Mesenchymal stem cell (in vitro differentiated cells and primary cell): ENCODE measurements at regions not wholly inside any gene's neighbourhood (a gene's known extent, or its start where the extent isn't known, plus 50 kb on each side); places are given as distances from the start of the nearest gene placed in this dataset.

Experiments
- DNase-seq: peaks from one replicate; pipeline ENCODE4 v3.0.0-alpha.2; 2013
- H2AFZ ChIP-seq: one replicate; pipeline ENCODE4 v1.6.1; 2013; ENCODE audit warnings: low read depth, mild to moderate bottlenecking, control low read depth, inconsistent platforms, low read length, moderate library complexity
- H2AK5ac ChIP-seq: 2 replicates; pipeline ENCODE4 v1.6.1; 2013; ENCODE audit warnings: low read length, moderate library complexity, mild to moderate bottlenecking, inconsistent platforms; ENCODE audit not compliant: severe bottlenecking
- H2BK120ac ChIP-seq: one replicate; pipeline ENCODE4 v1.6.1; 2013; ENCODE audit warnings: low read depth, mild to moderate bottlenecking, inconsistent platforms, low read length, moderate library complexity
- H2BK12ac ChIP-seq, 2 experiments: one replicate each; pipeline ENCODE4 v1.6.1; 2013; ENCODE audit warnings: inconsistent platforms in 2 of 2, low read length in 2 of 2, mild to moderate bottlenecking in 2 of 2, moderate library complexity in 2 of 2, control low read depth in 1 of 2
- H2BK15ac ChIP-seq: one replicate; pipeline ENCODE4 v1.6.1; 2013; ENCODE audit warnings: mild to moderate bottlenecking, low read depth, inconsistent platforms; ENCODE audit not compliant: poor library complexity, severe bottlenecking
- H2BK5ac ChIP-seq: 2 replicates; pipeline ENCODE4 v1.6.1; 2013; ENCODE audit warnings: low read depth, mild to moderate bottlenecking, low read length, control low read depth, inconsistent platforms; ENCODE audit not compliant: poor library complexity, severe bottlenecking
- H3K14ac ChIP-seq, 2 experiments: one replicate each; pipeline ENCODE4 v1.6.1; 2013; ENCODE audit warnings: inconsistent platforms in 2 of 2, low read length in 2 of 2, control low read depth in 1 of 2, mild to moderate bottlenecking in 1 of 2, moderate library complexity in 1 of 2
- H3K18ac ChIP-seq, 2 experiments: one replicate each; pipeline ENCODE4 v1.6.1; 2013; ENCODE audit warnings: inconsistent platforms in 2 of 2, low read length in 2 of 2, control low read depth in 1 of 2, low read depth in 1 of 2, mild to moderate bottlenecking in 1 of 2
- H3K23ac ChIP-seq, 2 experiments: one replicate each; pipeline ENCODE4 v1.6.1; 2013; ENCODE audit warnings: inconsistent platforms in 2 of 2, low read length in 2 of 2, mild to moderate bottlenecking in 2 of 2, moderate library complexity in 2 of 2, control low read depth in 1 of 2
- H3K27ac ChIP-seq: 2 replicates; pipeline ENCODE4 v1.5.1; 2013; ENCODE audit warnings: mild to moderate bottlenecking, moderate library complexity, low read length, control low read depth, inconsistent platforms; ENCODE audit not compliant: poor library complexity, severe bottlenecking
- H3K27me3 ChIP-seq, 2 experiments: 2 replicates each; pipeline versions ENCODE4 v1.6.1 to v1.7.0; 2013; ENCODE audit warnings: low read length in 2 of 2, mild to moderate bottlenecking in 2 of 2, moderate library complexity in 2 of 2, control low read depth in 1 of 2, inconsistent platforms in 1 of 2; ENCODE audit not compliant: control insufficient read depth in 1 of 2, insufficient read depth in 1 of 2
- H3K36me3 ChIP-seq, 2 experiments: 2 replicates each; pipeline versions ENCODE4 v1.6.1 to v1.7.0; 2013; ENCODE audit warnings: low read length in 2 of 2, control low read depth in 1 of 2, inconsistent platforms in 1 of 2, low read depth in 1 of 2, mild to moderate bottlenecking in 1 of 2; ENCODE audit not compliant: insufficient read depth in 2 of 2, control insufficient read depth in 1 of 2
- H3K4ac ChIP-seq, 2 experiments: one replicate each; pipeline ENCODE4 v1.6.1; 2013; ENCODE audit warnings: inconsistent platforms in 2 of 2, low read length in 2 of 2, mild to moderate bottlenecking in 2 of 2, moderate library complexity in 2 of 2, control low read depth in 1 of 2, low read depth in 1 of 2
- H3K4me1 ChIP-seq: 2 replicates; pipeline ENCODE4 v1.6.1; 2013; ENCODE audit warnings: low read depth, low read length, control low read depth; ENCODE audit not compliant: control insufficient read depth, insufficient read depth
- H3K4me2 ChIP-seq: 2 replicates; pipeline ENCODE4 v1.6.1; 2013; ENCODE audit warnings: low read length, mild to moderate bottlenecking, inconsistent platforms; ENCODE audit not compliant: poor library complexity, severe bottlenecking
- H3K4me3 ChIP-seq, 2 experiments: 2 replicates each; pipeline versions ENCODE4 v1.5.1 to v1.7.0; 2013; ENCODE audit warnings: low read length in 2 of 2, mild to moderate bottlenecking in 2 of 2, control low read depth in 1 of 2, low read depth in 1 of 2; ENCODE audit not compliant: insufficient read depth in 1 of 2
- H3K79me1 ChIP-seq: replicated peaks from 2 replicates; pipeline ENCODE4 v1.6.1; 2013; ENCODE audit warnings: mild to moderate bottlenecking, control low read depth, low read length, inconsistent platforms; ENCODE audit not compliant: poor library complexity, severe bottlenecking
- H3K9ac ChIP-seq: 2 replicates; pipeline ENCODE4 v1.7.0; 2013; ENCODE audit warnings: mild to moderate bottlenecking, low read length, moderate library complexity
- H3K9me3 ChIP-seq: 2 replicates; pipeline ENCODE4 v1.7.0; 2013; ENCODE audit warnings: mild to moderate bottlenecking, low read length; ENCODE audit not compliant: control insufficient read depth
- H4K8ac ChIP-seq: one replicate; pipeline ENCODE4 v1.6.1; 2013; ENCODE audit warnings: inconsistent platforms, mild to moderate bottlenecking, low read length, moderate library complexity
- H4K91ac ChIP-seq: one replicate; pipeline ENCODE4 v1.6.1; 2013; ENCODE audit warnings: mild to moderate bottlenecking, low read length, inconsistent platforms
- WGBS: methylation state at CpG from one replicate; pipeline ENCODE4 v1.1.7; 2013; ENCODE audit warnings: mixed read lengths; 5-methylcytosine and 5-hydroxymethylcytosine counted together

GRCh38 chr2:6782517-6783237 lies 83.0 kb downstream of the CMPK2 start:
- H4K91ac ChIP-seq = no peak overlapping the region
- no peak overlapping the region for H3K27ac ChIP-seq
- H3K18ac ChIP-seq = no peak overlapping the region
- H3K23ac ChIP-seq = no peak overlapping the region
- H2BK15ac ChIP-seq = no peak overlapping the region
- H2AK5ac ChIP-seq = no peak overlapping the region
- H3K27me3 ChIP-seq = no peaks in the 10 kb centered on the region
- no peak overlapping the region for H4K8ac ChIP-seq
- no peak overlapping the region for H3K4me2 ChIP-seq
- H3K4me1 ChIP-seq = peaks cover 3% of the 10 kb centered on the region
- H3K4me3 ChIP-seq = no peak overlapping the region
- no peaks in the 10 kb centered on the region for H3K36me3 ChIP-seq
- DNase-seq = no peak
- H2AFZ ChIP-seq = no peak overlapping the region
- H3K79me1 ChIP-seq = no peaks in the 10 kb centered on the region
- no peak overlapping the region for H2BK12ac ChIP-seq
- WGBS = 94% methylated on average over 13 of the region's 16 CpGs
- H3K14ac ChIP-seq = no peak overlapping the region
- no peak overlapping the region for H2BK5ac ChIP-seq
- no peak overlapping the region for H3K4ac ChIP-seq
- H3K9ac ChIP-seq = no peak overlapping the region
- no peaks in the 10 kb centered on the region for H3K9me3 ChIP-seq
- H2BK120ac ChIP-seq = no peak overlapping the region

- H3K4me1 ChIP-seq = peaks cover 3% of the 10 kb centered on the region
- H2BK5ac ChIP-seq = no peak overlapping the region
- no peak overlapping the region for H3K27ac ChIP-seq
- H3K9ac ChIP-seq = no peak overlapping the region
- WGBS = 65% methylated on average over 6 of the region's 6 CpGs
- no peak overlapping the region for H4K8ac ChIP-seq
- H2AFZ ChIP-seq = no peak overlapping the region
- no peak overlapping the region for H3K14ac ChIP-seq
- H3K4me3 ChIP-seq = no peak overlapping the region
- no peak overlapping the region for H2BK12ac ChIP-seq
- no peak overlapping the region for H2BK120ac ChIP-seq
- H3K18ac ChIP-seq = no peak overlapping the region
- no peak overlapping the region for H3K4me2 ChIP-seq
- no peaks in the 10 kb centered on the region for H3K36me3 ChIP-seq
- no peaks in the 10 kb centered on the region for H3K27me3 ChIP-seq
- H4K91ac ChIP-seq = no peak overlapping the region
- H2AK5ac ChIP-seq = no peak overlapping the region
- H3K79me1 ChIP-seq = no peaks in the 10 kb centered on the region
- no peak overlapping the region for H3K4ac ChIP-seq
- no peak for DNase-seq
- no peak overlapping the region for H3K23ac ChIP-seq
- H2BK15ac ChIP-seq = no peak overlapping the region
- H3K9me3 ChIP-seq = no peaks in the 10 kb centered on the region
Observed at GRCh38 chr2:6783238-6783614, 82.5 kb downstream of the CMPK2 start.

- Histone ChIP-seq H3K18ac (no peak overlapping the region), H3K9me3 (no peaks in the 10 kb centered on the region), H2AK5ac (no peak overlapping the region), H3K4me3 (no peak overlapping the region), H3K36me3 (no peaks in the 10 kb centered on the region), H3K4me1 (peaks cover 3% of the 10 kb centered on the region), H3K9ac (no peak overlapping the region), H4K8ac (no peak overlapping the region), H2AFZ (no peak overlapping the region), H3K14ac (no peak overlapping the region), H3K23ac (no peak overlapping the region), H2BK120ac (no peak overlapping the region), H2BK5ac (no peak overlapping the region), H2BK15ac (no peak overlapping the region), H2BK12ac (no peak overlapping the region), H3K79me1 (no peaks in the 10 kb centered on the region), H3K27me3 (peaks cover 0 to 3% of the 10 kb centered on the region in 2 experiments), H3K4me2 (no peak overlapping the region), H4K91ac (no peak overlapping the region), H3K27ac (no peak overlapping the region), H3K4ac (no peak overlapping the region)
- 85% methylated on average over 2 of the region's 2 CpGs for WGBS
- no peak for DNase-seq
Observed at GRCh38 chr2:6784291-6784690, 81.4 kb downstream of the CMPK2 start.

- Histone ChIP-seq H3K4me1 (peaks cover 3% of the 10 kb centered on the region), H3K18ac (no peak overlapping the region), H3K9ac (no peak overlapping the region), H3K23ac (no peak overlapping the region), H3K4ac (no peak overlapping the region), H3K4me3 (no peak overlapping the region), H2AFZ (no peak overlapping the region), H3K14ac (no peak overlapping the region), H2BK15ac (no peak overlapping the region), H3K36me3 (no peaks in the 10 kb centered on the region), H3K27ac (no peak overlapping the region), H3K79me1 (no peaks in the 10 kb centered on the region), H2BK12ac (no peak overlapping the region), H2AK5ac (no peak overlapping the region), H2BK5ac (no peak overlapping the region), H3K27me3 (peaks cover 0 to 3% of the 10 kb centered on the region in 2 experiments), H4K8ac (no peak overlapping the region), H3K4me2 (no peak overlapping the region), H4K91ac (no peak overlapping the region), H2BK120ac (no peak overlapping the region), H3K9me3 (no peaks in the 10 kb centered on the region)
- WGBS = 93% methylated on average over 3 of the region's 4 CpGs
- peak; percentile 24 for DNase-seq
Observed at GRCh38 chr2:6785493-6785892, 80.2 kb downstream of the CMPK2 start.
